ENCODE measurements at regions not wholly inside any gene's neighbourhood (a gene's known extent, or its start where the extent isn't known, plus 50 kb on each side); places are given as distances from the start of the nearest gene placed in this dataset.

DNA sequence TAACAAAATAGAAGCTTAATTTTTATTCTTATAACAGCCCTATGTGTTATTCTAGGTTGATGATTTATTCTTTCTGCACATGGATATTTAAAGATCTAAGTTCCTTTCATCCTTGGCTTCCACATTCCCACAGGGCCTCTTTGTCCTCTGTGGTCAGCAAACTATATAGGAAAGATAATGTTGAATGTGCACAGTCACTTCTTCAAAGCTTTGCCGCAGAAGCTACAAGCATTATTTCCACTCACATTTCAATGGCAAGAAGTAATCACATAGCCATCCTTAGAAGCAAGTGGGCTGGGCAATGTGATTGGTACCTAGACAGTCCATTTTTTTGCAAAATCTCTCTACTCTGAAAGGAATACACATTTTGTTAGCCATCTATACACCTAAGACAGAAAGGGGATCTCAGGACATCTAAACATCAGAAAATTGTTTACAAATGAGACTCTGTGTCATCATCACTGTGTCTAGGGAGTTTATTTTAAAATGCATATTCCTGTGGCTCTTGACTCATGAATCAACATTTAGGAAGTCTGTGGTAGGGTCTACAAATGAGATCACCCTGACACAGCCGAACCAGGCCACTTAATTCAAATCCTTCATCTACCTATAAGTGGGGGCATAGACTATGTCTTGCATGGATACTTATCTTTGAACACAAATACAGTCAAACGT lies 1060.5 kb downstream of the XPNPEP1 start:
- H3K36me3 ChIP-seq (ENCODE audit: control insufficient read depth, insufficient read depth, low read length), result no peaks in the 10 kb centered on the region
- H3K27me3 ChIP-seq (ENCODE audit: control insufficient read depth, insufficient read depth, low read length), result no peaks in the 10 kb centered on the region
- no peaks in the 10 kb centered on the region for H3K4me1 ChIP-seq (ENCODE audit: control insufficient read depth, insufficient read depth, low read length)
- H3K9ac ChIP-seq (ENCODE audit: low read depth, low read length), result no peak overlapping the region
- no peaks in the 10 kb centered on the region for H3K9me3 ChIP-seq (ENCODE audit: control insufficient read depth, insufficient read depth, low read length)
- H3K4me3 ChIP-seq (ENCODE audit: low read depth, low read length), result no peak overlapping the region

GRCh38 chr10:108861181-108861754 lies 1062.0 kb downstream of the XPNPEP1 start:
- H3K9me3 ChIP-seq (ENCODE audit: control insufficient read depth, insufficient read depth, low read length), result no peaks in the 10 kb centered on the region
- no peaks in the 10 kb centered on the region for H3K4me1 ChIP-seq (ENCODE audit: control insufficient read depth, insufficient read depth, low read length)
- H3K27me3 ChIP-seq (ENCODE audit: control insufficient read depth, insufficient read depth, low read length), result no peaks in the 10 kb centered on the region
- no peak overlapping the region for H3K4me3 ChIP-seq (ENCODE audit: low read depth, low read length)
- H3K36me3 ChIP-seq (ENCODE audit: control insufficient read depth, insufficient read depth, low read length), result no peaks in the 10 kb centered on the region
- H3K9ac ChIP-seq (ENCODE audit: low read depth, low read length), result no peak overlapping the region

- Histone ChIP-seq H3K4me3 (ENCODE audit: low read depth, low read length) (no peak overlapping the region), H3K9me3 (ENCODE audit: control insufficient read depth, insufficient read depth, low read length) (no peaks in the 10 kb centered on the region), H3K36me3 (ENCODE audit: control insufficient read depth, insufficient read depth, low read length) (no peaks in the 10 kb centered on the region), H3K27me3 (ENCODE audit: control insufficient read depth, insufficient read depth, low read length) (no peaks in the 10 kb centered on the region), H3K4me1 (ENCODE audit: control insufficient read depth, insufficient read depth, low read length) (no peaks in the 10 kb centered on the region), H3K9ac (ENCODE audit: low read depth, low read length) (no peak overlapping the region)
Measured at GRCh38 chr10:108852211-108852610, 1071.1 kb downstream of the XPNPEP1 start.

DNA sequence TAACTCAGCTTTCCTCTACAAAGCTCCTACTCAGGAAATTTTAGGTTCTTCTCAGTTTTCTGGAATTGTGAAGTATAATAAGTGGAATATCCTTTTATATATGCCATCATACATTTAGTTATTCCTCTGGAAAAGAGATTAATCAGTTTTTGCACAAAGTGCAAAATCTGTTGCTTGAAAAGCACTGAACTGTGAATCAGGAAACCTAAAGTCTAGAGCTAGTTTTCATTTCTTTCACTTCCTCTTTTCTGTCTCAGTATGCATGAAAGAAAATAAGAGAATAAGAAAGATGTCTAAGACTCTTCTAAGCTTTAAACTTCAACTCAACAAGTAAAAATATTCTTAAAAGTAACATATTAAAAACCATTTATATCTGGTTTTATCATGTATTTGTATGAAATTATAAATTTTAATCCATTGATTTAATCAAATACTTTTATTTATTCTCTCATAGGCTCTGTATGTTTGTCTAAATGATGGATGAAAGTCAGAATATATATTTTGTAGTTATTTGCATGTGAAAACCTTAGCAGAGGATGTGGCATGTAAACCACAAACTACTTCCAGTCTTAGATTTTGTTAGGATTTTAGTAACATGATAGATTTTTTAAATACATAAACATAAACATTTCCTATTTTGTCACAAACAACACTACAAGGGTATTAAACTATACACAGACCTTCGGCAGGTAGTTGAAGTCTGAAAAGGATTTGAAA lies 1073.0 kb downstream of the XPNPEP1 start:
- H3K9ac ChIP-seq (ENCODE audit: low read depth, low read length), result no peak overlapping the region
- no peaks in the 10 kb centered on the region for H3K9me3 ChIP-seq (ENCODE audit: control insufficient read depth, insufficient read depth, low read length)
- H3K36me3 ChIP-seq (ENCODE audit: control insufficient read depth, insufficient read depth, low read length), result no peaks in the 10 kb centered on the region
- H3K4me3 ChIP-seq (ENCODE audit: low read depth, low read length), result no peak overlapping the region
- no peaks in the 10 kb centered on the region for H3K27me3 ChIP-seq (ENCODE audit: control insufficient read depth, insufficient read depth, low read length)
- no peaks in the 10 kb centered on the region for H3K4me1 ChIP-seq (ENCODE audit: control insufficient read depth, insufficient read depth, low read length)

DNA sequence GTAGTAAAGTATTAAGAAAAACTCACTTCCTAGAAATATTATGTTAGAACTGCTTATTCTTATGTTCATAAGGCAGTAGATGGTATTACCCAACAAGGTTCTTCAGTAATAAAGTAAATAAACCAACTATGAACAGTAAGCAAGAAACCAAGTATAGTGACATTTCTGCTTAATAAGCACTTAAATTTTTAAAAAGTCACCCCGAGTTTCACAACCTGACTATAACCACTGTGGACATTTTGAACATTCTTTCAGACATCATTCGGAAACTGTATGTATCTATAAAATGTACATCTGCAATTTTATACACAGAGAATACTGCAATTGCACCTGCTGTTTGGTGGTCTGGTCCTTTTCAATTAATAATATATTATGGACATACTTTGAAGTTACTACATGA lies 1073.6 kb downstream of the XPNPEP1 start:
- H3K4me3 ChIP-seq (ENCODE audit: low read depth, low read length), result no peak overlapping the region
- H3K4me1 ChIP-seq (ENCODE audit: control insufficient read depth, insufficient read depth, low read length), result no peaks in the 10 kb centered on the region
- no peaks in the 10 kb centered on the region for H3K27me3 ChIP-seq (ENCODE audit: control insufficient read depth, insufficient read depth, low read length)
- no peaks in the 10 kb centered on the region for H3K36me3 ChIP-seq (ENCODE audit: control insufficient read depth, insufficient read depth, low read length)
- no peaks in the 10 kb centered on the region for H3K9me3 ChIP-seq (ENCODE audit: control insufficient read depth, insufficient read depth, low read length)
- H3K9ac ChIP-seq (ENCODE audit: low read depth, low read length), result no peak overlapping the region

GRCh38 chr10:108849186-108849585 lies 1074.1 kb downstream of the XPNPEP1 start:
- Histone ChIP-seq H3K4me1 (ENCODE audit: control insufficient read depth, insufficient read depth, low read length) (no peaks in the 10 kb centered on the region), H3K27me3 (ENCODE audit: control insufficient read depth, insufficient read depth, low read length) (no peaks in the 10 kb centered on the region), H3K36me3 (ENCODE audit: control insufficient read depth, insufficient read depth, low read length) (no peaks in the 10 kb centered on the region), H3K9me3 (ENCODE audit: control insufficient read depth, insufficient read depth, low read length) (no peaks in the 10 kb centered on the region), H3K4me3 (ENCODE audit: low read depth, low read length) (no peak overlapping the region), H3K9ac (ENCODE audit: low read depth, low read length) (no peak overlapping the region)

DNA sequence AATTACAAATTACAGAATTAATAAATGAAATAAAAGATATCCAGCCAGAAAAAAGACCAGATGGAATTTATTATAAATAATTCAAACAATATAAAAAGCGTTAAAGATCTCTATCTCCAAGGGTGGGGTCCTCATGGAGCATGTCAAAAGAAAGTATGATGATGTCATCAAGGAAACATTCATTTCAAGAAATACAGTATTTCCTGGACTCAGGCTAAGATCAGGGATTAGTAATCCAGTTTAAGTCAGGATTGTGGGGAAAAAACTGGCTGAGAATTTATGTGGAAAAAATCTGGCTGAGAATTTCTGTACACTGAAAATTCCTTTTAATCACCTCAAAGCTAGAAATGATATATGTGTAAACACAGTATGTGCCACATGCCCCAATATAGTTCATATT lies 1075.3 kb downstream of the XPNPEP1 start:
- Histone ChIP-seq H3K27me3 (ENCODE audit: control insufficient read depth, insufficient read depth, low read length) (no peaks in the 10 kb centered on the region), H3K36me3 (ENCODE audit: control insufficient read depth, insufficient read depth, low read length) (no peaks in the 10 kb centered on the region), H3K9ac (ENCODE audit: low read depth, low read length) (no peak overlapping the region), H3K9me3 (ENCODE audit: control insufficient read depth, insufficient read depth, low read length) (no peaks in the 10 kb centered on the region), H3K4me1 (ENCODE audit: control insufficient read depth, insufficient read depth, low read length) (no peaks in the 10 kb centered on the region), H3K4me3 (ENCODE audit: low read depth, low read length) (no peak overlapping the region)

DNA sequence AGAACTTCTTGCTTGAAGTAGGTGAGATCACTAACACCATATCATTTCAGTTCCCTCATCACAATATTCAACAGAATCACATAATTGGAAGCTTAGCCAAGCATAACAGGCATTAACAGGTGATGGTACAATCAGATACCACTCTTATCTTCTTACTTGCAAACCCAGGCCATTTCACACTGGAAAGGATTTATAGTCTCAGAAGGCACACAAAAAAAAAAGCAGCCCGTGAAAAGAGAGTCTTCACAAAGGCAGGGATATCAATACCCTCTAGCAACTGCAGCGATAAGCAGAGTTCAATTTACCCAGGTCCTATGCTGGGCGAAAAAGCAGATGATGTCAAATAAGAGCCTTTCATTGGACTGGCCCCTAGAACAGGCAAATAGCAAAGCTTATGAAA lies 1082.4 kb downstream of the XPNPEP1 start:
- Histone ChIP-seq H3K27me3 (ENCODE audit: control insufficient read depth, insufficient read depth, low read length) (no peaks in the 10 kb centered on the region), H3K9ac (ENCODE audit: low read depth, low read length) (no peak overlapping the region)

DNA sequence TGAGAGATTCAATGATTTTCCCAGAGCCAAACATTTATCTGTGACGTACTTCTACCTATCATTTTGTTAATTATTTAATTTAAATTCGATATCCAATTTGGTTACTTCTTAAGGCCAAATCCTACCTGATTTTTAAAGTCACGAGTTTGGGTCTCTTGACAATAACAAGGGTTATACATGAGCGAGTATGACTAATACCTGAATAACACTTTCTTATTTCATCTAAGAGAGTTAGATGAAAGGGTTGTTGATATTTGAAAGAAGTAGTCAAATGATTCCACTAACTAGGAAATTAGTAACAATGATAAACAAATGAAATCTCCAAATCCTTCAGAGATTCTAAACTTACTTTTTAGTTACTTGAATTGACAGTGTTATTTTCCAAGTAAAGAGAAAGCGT lies 1086.9 kb downstream of the XPNPEP1 start:
- Histone ChIP-seq H3K36me3 (ENCODE audit: control insufficient read depth, insufficient read depth, low read length) (no peaks in the 10 kb centered on the region), H3K27me3 (ENCODE audit: control insufficient read depth, insufficient read depth, low read length) (no peaks in the 10 kb centered on the region), H3K4me1 (ENCODE audit: control insufficient read depth, insufficient read depth, low read length) (no peaks in the 10 kb centered on the region), H3K9ac (ENCODE audit: low read depth, low read length) (no peak overlapping the region), H3K4me3 (ENCODE audit: low read depth, low read length) (no peak overlapping the region), H3K9me3 (ENCODE audit: control insufficient read depth, insufficient read depth, low read length) (no peaks in the 10 kb centered on the region)

More for the DNA sequence above, 1082.4 kb downstream of the XPNPEP1 start:
- Histone ChIP-seq H3K9me3 (ENCODE audit: control insufficient read depth, insufficient read depth, low read length) (no peaks in the 10 kb centered on the region), H3K36me3 (ENCODE audit: control insufficient read depth, insufficient read depth, low read length) (no peaks in the 10 kb centered on the region), H3K4me1 (ENCODE audit: control insufficient read depth, insufficient read depth, low read length) (no peaks in the 10 kb centered on the region), H3K4me3 (ENCODE audit: low read depth, low read length) (no peak overlapping the region)

- no peaks in the 10 kb centered on the region for H3K36me3 ChIP-seq (ENCODE audit: control insufficient read depth, insufficient read depth, low read length)
- no peaks in the 10 kb centered on the region for H3K27me3 ChIP-seq (ENCODE audit: control insufficient read depth, insufficient read depth, low read length)
- H3K9me3 ChIP-seq (ENCODE audit: control insufficient read depth, insufficient read depth, low read length), result no peaks in the 10 kb centered on the region
- no peaks in the 10 kb centered on the region for H3K4me1 ChIP-seq (ENCODE audit: control insufficient read depth, insufficient read depth, low read length)
- no peak overlapping the region for H3K4me3 ChIP-seq (ENCODE audit: low read depth, low read length)
- no peak overlapping the region for H3K9ac ChIP-seq (ENCODE audit: low read depth, low read length)
Measured at GRCh38 chr10:108822026-108822425, 1101.3 kb downstream of the XPNPEP1 start.

DNA sequence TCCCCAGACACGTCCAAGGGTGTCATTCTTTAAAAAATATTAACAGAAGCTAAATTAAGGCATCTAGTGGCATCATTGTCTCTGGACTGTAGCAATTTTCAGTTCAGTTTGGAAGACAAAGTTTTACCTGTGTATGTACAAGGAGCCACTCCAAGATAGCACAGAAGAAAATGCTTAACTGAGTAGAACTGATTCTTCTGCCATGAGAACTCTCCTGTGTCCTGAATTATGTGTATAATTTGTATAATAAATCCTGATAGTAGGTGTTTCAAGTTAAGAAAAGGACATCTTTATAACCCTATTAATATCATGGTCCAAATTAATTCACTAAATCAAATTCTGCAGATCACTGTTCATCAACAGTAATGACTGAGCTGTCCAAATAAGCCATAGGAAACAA lies 1104.0 kb downstream of the XPNPEP1 start:
- Histone ChIP-seq H3K4me3 (ENCODE audit: low read depth, low read length) (no peak overlapping the region), H3K4me1 (ENCODE audit: control insufficient read depth, insufficient read depth, low read length) (no peaks in the 10 kb centered on the region), H3K9ac (ENCODE audit: low read depth, low read length) (no peak overlapping the region), H3K27me3 (ENCODE audit: control insufficient read depth, insufficient read depth, low read length) (no peaks in the 10 kb centered on the region), H3K9me3 (ENCODE audit: control insufficient read depth, insufficient read depth, low read length) (no peaks in the 10 kb centered on the region), H3K36me3 (ENCODE audit: control insufficient read depth, insufficient read depth, low read length) (no peaks in the 10 kb centered on the region)

GRCh38 chr10:108817584-108817983 lies 1105.7 kb downstream of the XPNPEP1 start:
- no peaks in the 10 kb centered on the region for H3K36me3 ChIP-seq (ENCODE audit: control insufficient read depth, insufficient read depth, low read length)
- H3K27me3 ChIP-seq (ENCODE audit: control insufficient read depth, insufficient read depth, low read length), result no peaks in the 10 kb centered on the region
- H3K4me3 ChIP-seq (ENCODE audit: low read depth, low read length), result no peak overlapping the region
- H3K9me3 ChIP-seq (ENCODE audit: control insufficient read depth, insufficient read depth, low read length), result no peaks in the 10 kb centered on the region
- no peak overlapping the region for H3K9ac ChIP-seq (ENCODE audit: low read depth, low read length)
- no peaks in the 10 kb centered on the region for H3K4me1 ChIP-seq (ENCODE audit: control insufficient read depth, insufficient read depth, low read length)

Data from iPS-15b (cell line).